H9 (cell line): ENCODE measurements at regions not wholly inside any gene's neighbourhood (a gene's known extent, or its start where the extent isn't known, plus 50 kb on each side); places are given as distances from the start of the nearest gene placed in this dataset.

Source experiments
- DNase-seq: peaks from one replicate; pipeline ENCODE4 v3.0.0-alpha.2; 2017
- H2AFZ ChIP-seq: one replicate; pipeline ENCODE4 v1.6.1; 2013; ENCODE audit warnings: mild to moderate bottlenecking, low read length, control low read depth, moderate library complexity
- H2AK5ac ChIP-seq: 2 replicates; pipeline ENCODE4 v1.6.1; 2013; ENCODE audit warnings: low read length, control low read depth, mixed read lengths; ENCODE audit not compliant: insufficient read length
- H2BK120ac ChIP-seq: one replicate; pipeline ENCODE4 v1.6.1; 2013; ENCODE audit warnings: low read depth, mild to moderate bottlenecking, low read length, control low read depth, inconsistent platforms; ENCODE audit not compliant: poor library complexity, severe bottlenecking
- H2BK12ac ChIP-seq: 2 replicates; pipeline ENCODE4 v1.6.1; 2013; ENCODE audit warnings: low read length, control low read depth, mixed read lengths, low read depth; ENCODE audit not compliant: insufficient read length
- H2BK15ac ChIP-seq: 2 replicates; pipeline ENCODE4 v1.6.1; 2013; ENCODE audit warnings: low read depth, low read length, control low read depth
- H2BK20ac ChIP-seq: one replicate; pipeline ENCODE4 v1.6.1; 2013; ENCODE audit warnings: low read depth, mild to moderate bottlenecking, low read length, control low read depth, inconsistent platforms; ENCODE audit not compliant: poor library complexity, severe bottlenecking
- H2BK5ac ChIP-seq: 2 replicates; pipeline ENCODE4 v1.6.1; 2013; ENCODE audit warnings: low read length, control low read depth, mixed read lengths; ENCODE audit not compliant: insufficient read length
- H3K14ac ChIP-seq: 2 replicates; pipeline ENCODE4 v1.6.1; 2013; ENCODE audit warnings: low read length, control low read depth; ENCODE audit not compliant: insufficient read depth
- H3K18ac ChIP-seq: 2 replicates; pipeline ENCODE4 v1.6.1; 2013; ENCODE audit warnings: low read depth, mild to moderate bottlenecking, mixed read lengths, low read length, control low read depth; ENCODE audit not compliant: insufficient read length
- H3K23ac ChIP-seq: 2 replicates; pipeline ENCODE4 v1.6.1; 2013; ENCODE audit warnings: low read length, control low read depth, mixed read lengths, low read depth; ENCODE audit not compliant: insufficient read length
- H3K23me2 ChIP-seq: 2 replicates; pipeline ENCODE4 v1.6.1; 2013; ENCODE audit warnings: low read depth, mild to moderate bottlenecking, mixed read lengths, low read length, control low read depth; ENCODE audit not compliant: insufficient read length, poor library complexity, severe bottlenecking
- H3K27ac ChIP-seq: 2 replicates; pipeline ENCODE4 v1.5.1; 2013; ENCODE audit warnings: low read length, control low read depth, mixed read lengths, low read depth; ENCODE audit not compliant: insufficient read length
- H3K27me3 ChIP-seq: 2 replicates; pipeline ENCODE4 v1.6.1; 2013; ENCODE audit warnings: low read length, control low read depth, inconsistent platforms; ENCODE audit not compliant: insufficient read depth
- H3K4ac ChIP-seq: 2 replicates; pipeline ENCODE4 v1.6.1; 2013; ENCODE audit warnings: low read depth, mild to moderate bottlenecking, control low read depth, inconsistent platforms, low read length, moderate library complexity
- H3K4me1 ChIP-seq: 2 replicates; pipeline ENCODE4 v1.6.1; 2013; ENCODE audit warnings: low read length, control low read depth, inconsistent platforms; ENCODE audit not compliant: insufficient read depth
- H3K4me2 ChIP-seq: 2 replicates; pipeline ENCODE4 v1.6.1; 2013; ENCODE audit warnings: low read length, control low read depth, mixed read lengths; ENCODE audit not compliant: insufficient read length, insufficient read depth
- H3K56ac ChIP-seq: 2 replicates; pipeline ENCODE4 v1.6.1; 2013; ENCODE audit warnings: low read depth, mild to moderate bottlenecking, mixed read lengths, low read length, control low read depth; ENCODE audit not compliant: insufficient read length
- H3K79me1 ChIP-seq: 2 replicates; pipeline ENCODE4 v1.6.1; 2013; ENCODE audit warnings: low read depth, mild to moderate bottlenecking, moderate library complexity, low read length, control low read depth, inconsistent platforms; ENCODE audit not compliant: insufficient read depth, poor library complexity, severe bottlenecking
- H3K79me2 ChIP-seq: 2 replicates; pipeline ENCODE4 v1.6.1; 2013; ENCODE audit warnings: low read length, control low read depth, inconsistent platforms; ENCODE audit not compliant: insufficient read depth
- H3K9ac ChIP-seq: 2 replicates; pipeline ENCODE4 v1.6.1; 2013; ENCODE audit warnings: low read length, control low read depth, mixed read lengths; ENCODE audit not compliant: insufficient read length; ENCODE audit errors: extremely low read depth
- H3K9me3 ChIP-seq: one replicate; pipeline ENCODE4 v1.6.1; 2013; ENCODE audit warnings: low read depth, low read length, inconsistent platforms; ENCODE audit not compliant: control insufficient read depth
- H3T11ph ChIP-seq: one replicate; pipeline ENCODE4 v1.6.1; 2013; ENCODE audit warnings: mild to moderate bottlenecking, low read length, control low read depth, inconsistent platforms
- H4K20me1 ChIP-seq: one replicate; pipeline ENCODE4 v1.6.1; 2013; ENCODE audit not compliant: control insufficient read depth, insufficient read length, insufficient read depth
- H4K5ac ChIP-seq: 2 replicates; pipeline ENCODE4 v1.6.1; 2013; ENCODE audit warnings: low read depth, mild to moderate bottlenecking, mixed read lengths, low read length, control low read depth; ENCODE audit not compliant: insufficient read length
- H4K8ac ChIP-seq: replicated peaks from 2 replicates; pipeline ENCODE4 v1.6.1; 2013; ENCODE audit warnings: low read length, control low read depth, mixed read lengths, low read depth; ENCODE audit not compliant: insufficient read length
- H4K91ac ChIP-seq: 2 replicates; pipeline ENCODE4 v1.6.1; 2013; ENCODE audit warnings: low read depth, mild to moderate bottlenecking, moderate library complexity, mixed read lengths, low read length, control low read depth; ENCODE audit not compliant: insufficient read length
- H3K27ac Mint-ChIP-seq, 3 experiments: 2 replicates in 2 of 3; 3 replicates in 1 of 3; pipeline ENCODE4 v1.8.0; 2020 to 2021; ENCODE audit warnings: mixed read lengths in 3 of 3, mild to moderate bottlenecking in 1 of 3, moderate library complexity in 1 of 3
- H3K27me3 Mint-ChIP-seq: 2 replicates; pipeline ENCODE4 v1.8.0; 2021; ENCODE audit warnings: low read depth, mild to moderate bottlenecking, moderate library complexity, mixed read lengths
- H3K36me3 Mint-ChIP-seq, 3 experiments: 2 replicates in 2 of 3; 3 replicates in 1 of 3; pipeline ENCODE4 v1.8.0; 2020 to 2021; ENCODE audit warnings: low read depth in 3 of 3, mixed read lengths in 3 of 3; ENCODE audit not compliant: insufficient read depth in 1 of 3
- H3K4me1 Mint-ChIP-seq, 2 experiments: 2 replicates each; pipeline ENCODE4 v1.8.0; 2020; ENCODE audit warnings: mixed read lengths in 2 of 2
- H3K4me3 Mint-ChIP-seq, 2 experiments: 2 replicates in 1 of 2; 3 replicates in 1 of 2; pipeline ENCODE4 v1.8.0; 2020 to 2021; ENCODE audit warnings: mild to moderate bottlenecking in 2 of 2, mixed read lengths in 2 of 2, moderate library complexity in 1 of 2
- H3K9me3 Mint-ChIP-seq, 2 experiments: 2 replicates in 1 of 2; 3 replicates in 1 of 2; pipeline ENCODE4 v1.8.0; 2020; ENCODE audit warnings: mild to moderate bottlenecking in 2 of 2, mixed read lengths in 2 of 2, moderate library complexity in 1 of 2
- TF ChIP-seq, protein P1 (sequence below): fragments of 200-600 bp; sonication (generic); conservative IDR thresholded peaks from 3 replicates; pipeline ENCODE4 v1.8.0; 2021; ENCODE audit warnings: antibody characterized with exemption, mild to moderate bottlenecking

GRCh38 chr7:12926206-12926605, 238.8 kb downstream of the ARL4A start:
- TF ChIP-seq, protein P1, sequence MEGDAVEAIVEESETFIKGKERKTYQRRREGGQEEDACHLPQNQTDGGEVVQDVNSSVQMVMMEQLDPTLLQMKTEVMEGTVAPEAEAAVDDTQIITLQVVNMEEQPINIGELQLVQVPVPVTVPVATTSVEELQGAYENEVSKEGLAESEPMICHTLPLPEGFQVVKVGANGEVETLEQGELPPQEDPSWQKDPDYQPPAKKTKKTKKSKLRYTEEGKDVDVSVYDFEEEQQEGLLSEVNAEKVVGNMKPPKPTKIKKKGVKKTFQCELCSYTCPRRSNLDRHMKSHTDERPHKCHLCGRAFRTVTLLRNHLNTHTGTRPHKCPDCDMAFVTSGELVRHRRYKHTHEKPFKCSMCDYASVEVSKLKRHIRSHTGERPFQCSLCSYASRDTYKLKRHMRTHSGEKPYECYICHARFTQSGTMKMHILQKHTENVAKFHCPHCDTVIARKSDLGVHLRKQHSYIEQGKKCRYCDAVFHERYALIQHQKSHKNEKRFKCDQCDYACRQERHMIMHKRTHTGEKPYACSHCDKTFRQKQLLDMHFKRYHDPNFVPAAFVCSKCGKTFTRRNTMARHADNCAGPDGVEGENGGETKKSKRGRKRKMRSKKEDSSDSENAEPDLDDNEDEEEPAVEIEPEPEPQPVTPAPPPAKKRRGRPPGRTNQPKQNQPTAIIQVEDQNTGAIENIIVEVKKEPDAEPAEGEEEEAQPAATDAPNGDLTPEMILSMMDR: no peak
- peaks cover 9 to 10% of the 10 kb centered on the region in 2 experiments; a peak in 3 of 4 replicates for H3K4me1 Mint-ChIP-seq
- Histone ChIP-seq H3K4me2 (no peak overlapping the region), H3K14ac (no peak overlapping the region), H2AK5ac (no peak overlapping the region), H2BK5ac (no peak overlapping the region), H4K20me1 (no peaks in the 10 kb centered on the region), H3K27me3 (no peaks in the 10 kb centered on the region), H2BK15ac (no peak overlapping the region), H2BK120ac (no peak overlapping the region), H2BK20ac (no peak overlapping the region), H3K9ac (no peak overlapping the region), H3K79me1 (no peaks in the 10 kb centered on the region), H2BK12ac (no peak overlapping the region), H3K23me2 (no peaks in the 10 kb centered on the region), H3K79me2 (no peaks in the 10 kb centered on the region), H3K27ac (no peak overlapping the region), H3K4ac (no peak overlapping the region), H3K56ac (no peak overlapping the region), H3K23ac (no peak overlapping the region), H3K18ac (no peak overlapping the region), H2AFZ (no peak overlapping the region), H3T11ph (no peak overlapping the region), H4K8ac (no peak overlapping the region), H3K4me1 (peaks cover 1% of the 10 kb centered on the region; the same call in 1 of the 2 replicates), H4K5ac (no peak overlapping the region), H4K91ac (no peak overlapping the region), H3K9me3 (no peaks in the 10 kb centered on the region)
- no peaks in the 10 kb centered on the region for H3K27me3 Mint-ChIP-seq
- no peaks in the 10 kb centered on the region for H3K36me3 Mint-ChIP-seq
- no peak overlapping the region; a peak in 1 of 7 replicates for H3K27ac Mint-ChIP-seq
- DNase-seq: no peak
- no peak overlapping the region for H3K4me3 Mint-ChIP-seq
- H3K9me3 Mint-ChIP-seq: no peaks in the 10 kb centered on the region
